ENCODE measurements at regions not wholly inside any gene's neighbourhood (a gene's known extent, or its start where the extent isn't known, plus 50 kb on each side); places are given as distances from the start of the nearest gene placed in this dataset.

- no peak for DNase-seq (ENCODE audit: low read depth in 1 of 2, low spot score in 1 of 2)
Measured at GRCh38 chr6:163688739-163689362, 274.3 kb downstream of the QKI start.

GRCh38 chr6:163687075-163687474 is 272.6 kb downstream of the QKI start:
- no peak for DNase-seq (ENCODE audit: low read depth in 1 of 2, low spot score in 1 of 2)

DNA sequence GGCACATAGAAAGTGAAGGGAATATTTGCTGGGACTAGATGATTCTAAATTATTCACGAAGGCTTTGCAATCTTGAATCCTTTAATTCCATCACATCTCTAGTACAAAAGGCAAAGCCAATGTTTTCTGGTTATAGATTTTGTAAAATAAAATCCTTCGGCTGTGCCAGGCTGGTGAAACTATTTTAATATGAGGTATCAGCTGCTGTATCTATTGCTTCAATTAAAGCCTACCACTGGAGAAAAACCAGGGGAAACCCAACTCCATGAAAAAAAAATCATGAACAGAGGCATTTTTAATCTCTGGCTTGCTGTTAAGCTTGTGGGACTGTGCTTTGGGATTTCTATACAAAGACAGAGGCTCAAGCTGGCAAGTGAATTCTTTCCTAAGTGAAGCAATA is 271.8 kb downstream of the QKI start:
- no peak for DNase-seq (ENCODE audit: low read depth in 1 of 2, low spot score in 1 of 2)

DNA sequence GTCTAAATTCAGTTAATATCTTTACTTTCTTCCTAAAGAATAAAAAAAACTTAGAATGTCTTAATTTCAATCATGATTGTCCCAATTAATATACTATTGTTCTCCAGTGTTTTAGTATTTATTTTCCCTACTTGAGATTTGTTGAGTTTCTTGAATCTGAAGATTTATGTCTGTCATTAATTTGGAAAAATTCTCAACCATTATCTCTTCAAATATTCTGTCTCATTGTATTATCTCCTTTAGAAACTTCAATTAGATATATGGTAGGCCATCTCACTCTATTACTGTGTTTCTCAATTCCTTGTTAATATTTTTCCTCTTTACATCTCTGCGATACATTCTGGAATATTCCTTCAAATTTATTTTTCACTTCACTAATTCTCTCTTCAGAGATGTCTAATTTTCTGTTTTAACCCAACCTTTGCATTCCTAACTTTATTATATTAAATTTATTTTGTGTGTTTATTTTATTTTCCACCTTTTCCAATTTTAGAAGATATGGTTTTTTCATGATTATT is 268.6 kb downstream of the QKI start:
- DNase-seq (ENCODE audit: low read depth in 1 of 2, low spot score in 1 of 2) = no peak

DNA sequence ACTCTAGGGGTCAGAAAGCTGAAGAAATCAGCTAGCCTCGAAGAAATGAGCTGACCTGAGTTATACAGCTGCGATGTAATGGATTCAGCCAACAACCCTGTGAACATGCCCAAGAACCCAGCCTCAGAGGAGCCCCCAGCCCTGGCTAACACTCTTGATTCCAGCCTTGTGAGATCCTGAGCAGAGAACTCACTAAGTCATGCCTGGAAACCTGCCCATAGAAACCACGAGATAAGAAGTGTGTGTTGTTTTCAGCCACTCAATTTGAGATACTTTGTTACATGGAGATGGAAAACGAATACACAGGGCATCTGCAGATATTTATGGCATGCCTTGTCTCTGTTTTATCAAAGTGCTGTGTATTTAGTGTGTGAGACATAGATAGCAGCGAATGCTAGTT is 265.2 kb downstream of the QKI start:
- no peak for DNase-seq (ENCODE audit: low read depth in 1 of 2, low spot score in 1 of 2)

- DNase-seq (ENCODE audit: low read depth in 1 of 2, low spot score in 1 of 2) = no peak
Measured at GRCh38 chr6:163679012-163679660, 264.6 kb downstream of the QKI start.

- no peak for DNase-seq (ENCODE audit: low read depth in 1 of 2, low spot score in 1 of 2)
Measured at GRCh38 chr6:163675611-163676010, 261.1 kb downstream of the QKI start.

DNA sequence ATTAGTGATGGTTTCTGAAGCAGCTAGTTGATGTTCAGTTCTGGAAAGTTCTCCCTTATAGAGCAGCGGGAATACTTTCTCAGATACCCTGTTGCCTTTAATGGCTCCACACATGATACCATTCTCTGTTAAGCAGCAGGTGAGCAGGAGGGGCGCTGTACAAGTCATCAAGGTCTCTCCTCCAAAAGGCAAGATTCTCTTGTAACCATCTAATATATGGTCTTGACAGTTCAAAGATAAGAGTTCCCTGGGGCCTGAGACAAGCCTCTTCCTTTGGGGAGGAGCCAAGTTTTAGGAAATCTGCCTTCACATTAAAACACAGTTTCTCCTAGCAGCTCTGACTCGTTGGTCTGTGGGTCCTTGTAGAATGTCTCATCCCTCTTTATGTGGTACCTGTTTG is 258.2 kb downstream of the QKI start:
- DNase-seq (ENCODE audit: low read depth in 1 of 2, low spot score in 1 of 2) = no peak

GRCh38 chr6:163671791-163672190 is 257.3 kb downstream of the QKI start:
- no peak for DNase-seq (ENCODE audit: low read depth in 1 of 2, low spot score in 1 of 2)

DNA sequence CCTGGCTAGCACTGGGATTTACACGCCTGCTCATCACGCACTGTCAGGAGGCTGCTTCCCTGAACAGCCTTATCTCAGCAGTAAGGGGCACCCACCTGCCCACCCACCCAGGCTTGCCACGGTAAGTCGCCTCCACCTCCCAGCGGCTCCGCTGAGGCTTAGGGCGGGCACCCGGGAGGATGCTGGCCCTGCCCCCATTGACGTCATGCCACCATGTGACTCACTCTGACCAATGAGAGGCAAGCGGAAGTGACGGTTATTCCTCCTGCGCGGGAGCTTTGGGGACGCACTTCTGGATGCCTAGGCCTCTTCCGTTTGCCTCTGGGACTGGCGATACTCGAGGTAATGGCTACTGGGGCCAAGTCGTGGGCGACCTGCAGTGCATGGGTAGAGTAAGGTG is 256.8 kb downstream of the QKI start:
- DNase-seq (ENCODE audit: low read depth in 1 of 2, low spot score in 1 of 2) = no peak

GRCh38 chr6:163670336-163670735 is 255.8 kb downstream of the QKI start:
- no peak for DNase-seq (ENCODE audit: low read depth in 1 of 2, low spot score in 1 of 2)

DNA sequence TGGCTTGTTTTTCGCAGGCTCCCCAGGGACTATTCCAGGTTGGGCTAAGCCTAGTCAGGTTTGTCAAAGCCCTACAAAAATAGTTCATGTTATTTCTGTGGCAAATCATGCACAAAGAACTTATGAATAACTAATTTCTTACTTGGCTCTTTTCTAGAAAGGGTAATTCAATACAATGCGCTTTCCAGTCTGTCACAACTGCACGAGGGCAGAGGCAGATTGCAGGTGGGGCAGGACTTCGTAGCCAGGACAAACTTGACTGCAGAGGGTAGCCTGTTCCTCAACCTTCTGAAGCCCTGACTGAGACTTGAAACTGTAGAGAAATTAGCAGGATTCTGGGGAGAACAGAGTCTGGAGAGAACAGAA is 253.5 kb downstream of the QKI start:
- DNase-seq (ENCODE audit: low read depth in 1 of 2, low spot score in 1 of 2) = no peak

GRCh38 chr6:163667372-163668060 is 253.0 kb downstream of the QKI start:
- no peak for DNase-seq (ENCODE audit: low read depth in 1 of 2, low spot score in 1 of 2)

- no peak for DNase-seq (ENCODE audit: low read depth in 1 of 2, low spot score in 1 of 2)
Measured at GRCh38 chr6:163665464-163665863, 250.9 kb downstream of the QKI start.

DNA sequence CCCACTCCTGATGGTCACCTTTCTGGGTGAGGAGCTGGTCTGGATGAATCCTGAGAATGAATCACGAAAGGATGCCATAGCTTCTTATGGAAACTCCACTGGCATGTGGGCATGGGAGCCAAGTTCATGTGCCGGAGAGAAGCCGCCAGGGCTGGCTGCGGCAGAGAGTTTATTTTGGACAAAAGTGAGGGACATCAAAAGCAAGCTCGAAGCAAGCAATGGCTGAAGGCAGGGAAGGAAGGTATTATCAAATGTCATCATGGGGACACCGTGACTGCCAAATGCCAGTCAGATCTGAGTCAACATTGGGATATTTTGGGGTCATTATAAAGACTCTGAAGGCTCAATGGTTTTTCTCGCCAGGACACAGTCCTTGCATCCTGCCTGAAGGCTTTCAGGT is 249.1 kb downstream of the QKI start:
- no peak for DNase-seq (ENCODE audit: low read depth in 1 of 2, low spot score in 1 of 2)

DNA sequence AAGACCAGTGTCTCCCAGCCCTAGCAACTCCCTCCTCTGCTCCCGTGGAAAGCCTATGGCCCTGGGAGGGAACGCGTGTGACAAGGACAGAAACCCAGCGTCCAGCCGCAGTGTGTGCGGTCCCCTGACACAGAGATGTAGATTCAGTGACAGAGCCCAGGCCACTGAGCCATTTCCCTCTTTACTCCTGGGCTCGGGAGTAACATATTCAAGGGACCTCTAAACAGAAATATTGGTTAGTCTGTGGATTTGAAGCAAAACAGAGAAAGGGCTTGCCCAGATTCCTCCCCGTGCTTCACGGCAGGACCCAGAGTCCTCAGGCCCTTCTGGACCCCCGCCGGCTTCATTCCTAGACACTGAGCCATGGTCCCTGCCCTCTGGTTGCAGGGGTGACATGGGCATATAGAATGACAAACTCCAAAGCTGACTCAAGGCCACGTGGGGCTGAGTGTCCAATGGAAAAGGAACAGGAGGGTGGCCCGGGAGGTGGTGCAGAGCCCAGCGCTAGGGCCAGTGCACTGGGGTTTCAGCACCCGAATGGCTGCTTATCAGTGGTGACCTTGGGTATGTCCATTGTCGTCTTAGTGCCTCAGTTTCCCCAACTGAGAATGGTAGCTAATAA is 248.2 kb downstream of the QKI start:
- no peak for DNase-seq (ENCODE audit: low read depth in 1 of 2, low spot score in 1 of 2)

DNA sequence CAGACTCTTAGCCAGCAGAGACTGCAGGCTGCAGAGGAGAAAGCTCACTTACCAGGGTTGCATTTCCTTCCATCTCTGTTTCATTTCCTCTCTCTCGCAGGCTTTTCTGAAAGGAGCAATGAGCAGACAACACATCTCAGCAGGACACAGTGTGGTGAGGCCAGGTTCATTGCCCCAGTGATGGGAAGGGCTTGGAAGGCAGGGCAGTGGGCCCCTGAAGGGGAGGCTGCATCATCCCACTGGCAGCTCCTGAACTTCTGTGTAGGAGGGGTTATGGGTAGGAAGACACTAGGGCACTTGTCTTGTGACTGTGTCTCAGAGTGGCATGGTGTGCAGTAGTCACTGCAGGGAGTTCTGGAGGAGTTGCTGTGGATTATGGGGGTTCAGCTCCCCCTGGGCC is 246.8 kb downstream of the QKI start:
- DNase-seq (ENCODE audit: low read depth in 1 of 2, low spot score in 1 of 2) = no peak

GRCh38 chr6:163659803-163660202 is 245.3 kb downstream of the QKI start:
- no peak for DNase-seq (ENCODE audit: low read depth in 1 of 2, low spot score in 1 of 2)

DNA sequence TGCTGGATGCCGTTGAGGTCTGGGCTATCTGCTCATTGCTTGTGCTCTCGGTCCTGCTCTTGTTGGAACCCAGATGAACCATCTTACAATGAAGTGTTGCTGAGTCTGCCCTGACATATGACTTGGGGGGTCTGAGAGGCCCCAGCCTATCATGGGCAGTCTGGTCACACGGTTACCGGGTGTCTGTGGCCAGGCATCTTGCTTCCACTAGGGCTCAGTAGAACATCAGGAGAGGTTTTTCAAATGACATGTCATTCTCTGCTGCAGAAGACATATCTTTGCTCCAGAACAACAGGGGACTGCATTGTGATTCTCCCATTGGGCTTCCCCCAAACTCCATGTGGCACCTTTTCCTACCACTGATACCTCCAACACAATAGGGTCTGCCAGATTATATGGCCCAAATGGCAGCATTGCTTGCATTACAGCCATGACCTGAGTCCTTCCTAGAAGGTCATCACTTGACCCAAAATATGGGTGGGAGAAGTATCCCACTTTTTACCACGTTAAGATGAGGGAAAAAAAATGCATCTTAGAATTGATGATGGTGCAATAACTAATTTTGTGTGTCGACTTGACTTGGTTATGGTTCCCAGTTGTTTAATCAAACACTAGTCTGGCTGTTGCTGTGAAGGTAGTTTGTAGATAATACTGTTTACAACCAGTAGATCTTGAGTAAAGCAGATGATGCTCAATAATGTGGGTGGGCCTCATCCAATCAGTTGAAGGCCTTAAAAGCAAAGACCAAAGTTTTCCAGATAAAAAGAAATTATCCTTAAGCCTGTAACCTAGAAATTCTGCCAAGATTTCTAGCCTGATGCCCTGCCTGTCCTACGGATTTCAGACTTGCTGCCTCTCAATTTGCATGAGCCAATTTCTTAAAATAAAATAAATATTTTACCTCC is 241.0 kb downstream of the QKI start:
- no peak for DNase-seq (ENCODE audit: low read depth in 1 of 2, low spot score in 1 of 2)

GRCh38 chr6:163651915-163652668 is 237.6 kb downstream of the QKI start:
- DNase-seq (ENCODE audit: low read depth in 1 of 2, low spot score in 1 of 2) = no peak
